ENCODE measurements at regions not wholly inside any gene's neighbourhood (a gene's known extent, or its start where the extent isn't known, plus 50 kb on each side); places are given as distances from the start of the nearest gene placed in this dataset.

- TF ChIP-seq YY1 (IDR thresholded peaks at IDR 0.05; ENCODE audit: insufficient read depth, insufficient read length) (no peak), ZNF274 (IDR thresholded peaks at IDR 0.05; ENCODE audit: low read depth, low read length) (no peak)
Measured at GRCh38 chr13:89968470-89968869, 1379.0 kb upstream of the MIR17HG start.
